SK-N-SH (cell line): ENCODE measurements at regions not wholly inside any gene's neighbourhood (a gene's known extent, or its start where the extent isn't known, plus 50 kb on each side); places are given as distances from the start of the nearest gene placed in this dataset.

Experiments used
- CHD2 ChIP-seq: fragments of 150-350 bp; IDR thresholded peaks from 2 replicates; pipeline ENCODE4 v1.6.1; 2018; ENCODE audit warnings: low read length; ENCODE audit not compliant: partially characterized antibody
- EP300 ChIP-seq, 2 experiments: IDR thresholded peaks; 2 replicates each; pipeline versions ENCODE4 v1.4.0 to v1.6.1; 2012; ENCODE audit warnings: borderline replicate concordance in 1 of 2, low read depth in 1 of 2, low read length in 1 of 2
- JUND ChIP-seq: IDR thresholded peaks from 2 replicates; pipeline ENCODE4 v1.4.0; 2012
- MAX ChIP-seq: IDR thresholded peaks from 2 replicates; pipeline ENCODE4 v1.4.0; 2012; ENCODE audit warnings: low read depth
- MXI1 ChIP-seq: IDR thresholded peaks from 2 replicates; pipeline ENCODE4 v1.6.1; 2012; ENCODE audit warnings: mild to moderate bottlenecking, low read depth, low read length, improper control_type of control experiment
- SIN3A ChIP-seq: IDR thresholded peaks from 2 replicates; pipeline ENCODE4 v1.6.1; 2012; ENCODE audit warnings: low read depth, mild to moderate bottlenecking, low read length, moderate library complexity, borderline replicate concordance
- TAF1 ChIP-seq: IDR thresholded peaks from 2 replicates; pipeline ENCODE4 v1.6.1; 2012; ENCODE audit warnings: low read depth, mild to moderate bottlenecking, low read length, moderate library complexity, borderline replicate concordance
- TF ChIP-seq, protein P1 (sequence below): fragments of 200-600 bp; sonication (generic); IDR thresholded peaks from 2 replicates; pipeline ENCODE4 v1.6.1; 2017; ENCODE audit warnings: antibody characterized with exemption, mild to moderate bottlenecking, moderate library complexity

DNA sequence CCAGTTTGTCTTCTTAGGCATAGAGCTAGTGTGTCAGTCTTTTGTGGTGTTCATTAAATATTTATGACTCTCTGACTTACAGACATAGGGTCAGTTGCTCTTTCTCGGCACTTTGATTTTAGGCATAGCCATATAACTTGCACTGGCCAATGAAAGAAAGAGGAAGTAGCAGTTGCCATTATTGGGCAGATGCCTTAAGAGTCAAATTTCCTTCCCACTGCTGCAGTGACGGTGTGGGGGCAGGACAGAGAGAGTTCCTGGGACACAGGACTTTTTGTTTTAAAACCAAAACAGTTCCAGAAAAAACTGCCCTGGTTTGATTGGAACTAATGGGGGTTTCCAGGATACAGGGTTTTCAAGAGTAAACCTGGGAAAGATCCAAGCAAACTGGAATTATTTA, 60.2 kb upstream of the PHF14 start:
- TF ChIP-seq, protein P1, sequence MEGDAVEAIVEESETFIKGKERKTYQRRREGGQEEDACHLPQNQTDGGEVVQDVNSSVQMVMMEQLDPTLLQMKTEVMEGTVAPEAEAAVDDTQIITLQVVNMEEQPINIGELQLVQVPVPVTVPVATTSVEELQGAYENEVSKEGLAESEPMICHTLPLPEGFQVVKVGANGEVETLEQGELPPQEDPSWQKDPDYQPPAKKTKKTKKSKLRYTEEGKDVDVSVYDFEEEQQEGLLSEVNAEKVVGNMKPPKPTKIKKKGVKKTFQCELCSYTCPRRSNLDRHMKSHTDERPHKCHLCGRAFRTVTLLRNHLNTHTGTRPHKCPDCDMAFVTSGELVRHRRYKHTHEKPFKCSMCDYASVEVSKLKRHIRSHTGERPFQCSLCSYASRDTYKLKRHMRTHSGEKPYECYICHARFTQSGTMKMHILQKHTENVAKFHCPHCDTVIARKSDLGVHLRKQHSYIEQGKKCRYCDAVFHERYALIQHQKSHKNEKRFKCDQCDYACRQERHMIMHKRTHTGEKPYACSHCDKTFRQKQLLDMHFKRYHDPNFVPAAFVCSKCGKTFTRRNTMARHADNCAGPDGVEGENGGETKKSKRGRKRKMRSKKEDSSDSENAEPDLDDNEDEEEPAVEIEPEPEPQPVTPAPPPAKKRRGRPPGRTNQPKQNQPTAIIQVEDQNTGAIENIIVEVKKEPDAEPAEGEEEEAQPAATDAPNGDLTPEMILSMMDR, result no peak
- TF ChIP-seq EP300 (IDR thresholded peaks at IDR 0.05; ENCODE audit: borderline replicate concordance in 1 of 2, low read depth in 1 of 2, low read length in 1 of 2), result no peak
- TF ChIP-seq MAX, result no peak
- TF ChIP-seq JUND, result no peak
- no peak for TF ChIP-seq TAF1
- TF ChIP-seq CHD2, result no peak
- no peak for TF ChIP-seq MXI1
- TF ChIP-seq SIN3A, result no peak
